Islet of Langerhans (tissue), 1 donor: ENCODE measurements at regions not wholly inside any gene's neighbourhood (a gene's known extent, or its start where the extent isn't known, plus 50 kb on each side); places are given as distances from the start of the nearest gene placed in this dataset.
"Not testable (repeated sequence)": the region's sequence is repeated elsewhere in the genome, so short reads cannot be mapped to it uniquely, and the experiment has no call there.

Experiments
- FAIRE-seq: peaks from one replicate; lab custom pipeline; 2011; peaks lifted over from hg19 to GRCh38; lab: Jason Lieb, UNC

DNA sequence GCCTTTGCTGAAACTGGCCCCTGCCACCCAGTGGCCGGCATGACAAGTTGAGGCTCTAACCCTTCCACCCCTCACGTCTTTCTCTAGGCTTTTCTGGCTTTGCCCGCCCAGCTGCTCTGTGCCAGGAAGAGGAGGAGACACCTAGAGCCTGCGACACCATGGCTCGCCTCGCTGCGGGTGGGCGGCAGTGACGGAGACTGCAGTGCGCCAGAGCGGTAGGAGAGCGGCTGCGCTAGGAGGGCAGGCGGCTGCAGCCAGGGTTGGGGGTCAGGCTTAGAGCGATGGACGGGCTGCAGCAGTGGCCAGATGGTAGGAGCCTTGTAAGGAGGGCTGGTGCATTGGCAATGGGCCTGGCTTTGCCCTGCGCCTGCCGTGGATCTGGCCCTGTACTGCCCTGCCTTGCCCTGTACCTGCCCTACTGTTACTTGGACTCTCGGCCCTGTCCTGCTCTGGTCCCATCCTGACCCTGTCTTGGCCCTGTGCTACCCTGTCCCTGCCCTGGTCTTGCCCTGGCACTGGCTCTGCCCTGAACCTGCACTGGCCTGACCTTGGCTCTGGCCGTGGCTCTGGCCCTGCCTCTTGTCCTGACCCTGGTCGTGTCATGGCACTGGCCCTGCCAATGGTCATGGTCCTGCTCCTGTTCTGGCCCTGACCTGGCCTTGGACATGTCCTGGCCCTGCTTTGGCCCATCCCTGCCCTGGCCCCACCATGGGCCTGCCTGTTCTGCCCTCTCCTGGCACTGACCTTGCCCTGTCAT is 330.7 kb upstream of the PLGLB1 start:
- FAIRE-seq: not testable (repeated sequence)

- not testable (repeated sequence) for FAIRE-seq
These were observed 331.8 kb upstream of the PLGLB1 start for GRCh38 chr2:87353408-87353807.

DNA sequence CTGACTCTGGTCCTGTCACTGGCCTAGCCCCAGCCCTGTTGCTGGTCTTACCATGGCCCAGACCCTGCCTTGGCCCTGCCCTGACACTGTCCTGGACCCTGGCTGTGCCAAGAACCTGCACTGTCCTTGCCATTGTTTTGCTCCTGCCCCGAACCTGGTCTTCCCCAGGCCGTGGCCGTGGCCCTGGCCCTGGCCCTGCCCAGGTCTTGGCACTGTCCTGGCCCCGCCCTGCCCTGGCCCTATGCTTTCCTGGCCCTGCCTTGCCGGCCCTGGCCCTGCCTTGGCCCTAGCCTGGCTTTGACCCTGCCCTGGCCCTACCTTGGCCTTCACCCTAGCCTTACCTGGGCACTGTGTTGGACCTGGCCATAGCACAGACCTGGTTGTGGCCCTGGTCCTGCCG is 332.5 kb upstream of the PLGLB1 start:
- FAIRE-seq: not testable (repeated sequence)

- not testable (repeated sequence) for FAIRE-seq
These were observed 338.6 kb upstream of the PLGLB1 start for GRCh38 chr2:87360250-87360649.

DNA sequence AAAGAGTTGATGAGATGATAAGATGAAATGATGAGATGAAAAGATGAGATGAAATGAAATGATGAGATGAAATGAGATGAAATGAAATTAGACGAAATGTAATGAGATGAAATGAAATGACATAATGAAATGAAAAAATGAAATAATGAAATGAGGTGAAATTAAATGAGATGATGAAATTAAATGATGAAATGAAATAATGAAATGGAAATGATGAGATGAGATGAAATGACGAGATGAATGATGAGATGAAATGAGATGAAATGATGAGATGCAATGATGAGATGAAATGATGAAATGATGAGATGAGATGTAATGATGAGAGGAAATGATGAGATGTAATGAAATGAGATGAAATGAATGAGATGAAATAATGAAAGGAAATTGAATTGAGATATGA is 339.3 kb upstream of the PLGLB1 start:
- FAIRE-seq: not testable (repeated sequence)

- not testable (repeated sequence) for FAIRE-seq
These were observed 340.2 kb upstream of the PLGLB1 start for GRCh38 chr2:87361805-87362204.

DNA sequence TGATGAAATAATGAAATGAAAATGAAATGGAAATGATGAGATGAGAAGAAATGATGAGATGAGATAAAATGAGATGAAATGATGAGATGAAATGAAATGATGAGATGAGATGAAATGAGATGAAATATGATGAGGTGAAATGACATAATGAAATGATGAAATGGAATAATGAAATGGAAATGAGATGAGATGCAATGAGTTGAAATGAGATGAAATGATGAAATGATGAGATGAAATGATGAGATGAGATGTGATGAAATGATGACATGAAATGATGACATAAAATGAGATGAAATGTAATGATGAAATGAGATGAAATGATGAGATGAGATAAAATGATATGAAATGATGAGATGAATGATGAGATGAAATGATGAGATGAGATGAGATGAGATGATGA is 342.7 kb upstream of the PLGLB1 start:
- not testable (repeated sequence) for FAIRE-seq

DNA sequence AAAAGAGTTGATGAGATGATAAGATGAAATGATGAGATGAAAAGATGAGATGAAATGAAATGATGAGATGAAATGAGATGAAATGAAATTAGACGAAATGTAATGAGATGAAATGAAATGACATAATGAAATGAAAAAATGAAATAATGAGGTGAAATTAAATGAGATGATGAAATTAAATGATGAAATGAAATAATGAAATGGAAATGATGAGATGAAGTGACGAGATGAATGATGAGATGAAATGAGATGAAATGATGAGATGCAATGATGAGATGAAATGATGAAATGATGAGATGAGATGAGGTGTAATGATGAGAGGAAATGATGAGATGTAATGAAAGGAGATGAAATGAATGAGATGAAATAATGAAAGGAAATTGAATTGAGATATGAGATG is 343.4 kb upstream of the PLGLB1 start:
- FAIRE-seq: not testable (repeated sequence)

GRCh38 chr2:87386063-87386560 is 361.8 kb upstream of the PLGLB2 start:
- FAIRE-seq: not testable (repeated sequence)

- FAIRE-seq: not testable (repeated sequence)
These were observed 352.1 kb upstream of the PLGLB2 start for GRCh38 chr2:87395784-87396183.

DNA sequence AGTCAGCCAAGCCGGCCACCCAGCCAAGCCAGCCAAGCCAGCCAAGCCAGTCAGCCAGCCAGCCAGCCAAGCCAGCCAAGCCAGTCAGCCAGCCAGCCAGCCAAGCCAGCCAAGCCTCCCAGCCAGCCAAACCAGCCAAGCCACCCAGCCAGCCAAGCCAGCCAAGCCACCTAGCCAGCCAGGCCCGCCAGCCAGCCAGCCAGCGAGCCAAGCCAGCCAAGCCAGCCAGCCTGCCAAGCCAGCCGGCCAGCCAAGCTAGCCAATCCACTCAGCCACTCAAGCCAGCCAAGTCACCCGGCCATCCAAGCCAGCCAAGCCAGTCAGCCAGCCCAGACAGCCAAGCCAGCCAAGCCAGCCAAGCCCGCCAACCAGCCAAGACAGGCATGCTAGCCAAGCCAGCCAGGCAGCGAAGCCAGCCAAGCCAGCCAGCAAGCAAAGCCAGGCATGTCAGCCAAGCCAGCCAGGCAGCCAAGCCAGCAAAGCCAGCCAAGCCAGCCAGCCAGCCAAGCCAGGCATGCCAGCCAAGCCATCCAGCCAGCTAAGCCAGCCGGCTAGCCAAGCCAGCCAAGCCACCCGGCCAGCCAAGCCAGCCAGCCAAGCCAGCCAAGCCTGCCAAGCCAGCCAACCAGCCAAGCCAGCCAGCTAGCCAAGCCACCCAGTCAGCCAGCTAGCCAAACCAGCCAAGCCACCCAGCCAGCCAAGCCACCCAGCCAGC is 351.2 kb upstream of the PLGLB2 start:
- not testable (repeated sequence) for FAIRE-seq

- FAIRE-seq: not testable (repeated sequence)
These were observed 350.4 kb upstream of the PLGLB2 start for GRCh38 chr2:87397276-87398065.

- not testable (repeated sequence) for FAIRE-seq
These were observed 349.2 kb upstream of the PLGLB2 start for GRCh38 chr2:87398567-87399305.

DNA sequence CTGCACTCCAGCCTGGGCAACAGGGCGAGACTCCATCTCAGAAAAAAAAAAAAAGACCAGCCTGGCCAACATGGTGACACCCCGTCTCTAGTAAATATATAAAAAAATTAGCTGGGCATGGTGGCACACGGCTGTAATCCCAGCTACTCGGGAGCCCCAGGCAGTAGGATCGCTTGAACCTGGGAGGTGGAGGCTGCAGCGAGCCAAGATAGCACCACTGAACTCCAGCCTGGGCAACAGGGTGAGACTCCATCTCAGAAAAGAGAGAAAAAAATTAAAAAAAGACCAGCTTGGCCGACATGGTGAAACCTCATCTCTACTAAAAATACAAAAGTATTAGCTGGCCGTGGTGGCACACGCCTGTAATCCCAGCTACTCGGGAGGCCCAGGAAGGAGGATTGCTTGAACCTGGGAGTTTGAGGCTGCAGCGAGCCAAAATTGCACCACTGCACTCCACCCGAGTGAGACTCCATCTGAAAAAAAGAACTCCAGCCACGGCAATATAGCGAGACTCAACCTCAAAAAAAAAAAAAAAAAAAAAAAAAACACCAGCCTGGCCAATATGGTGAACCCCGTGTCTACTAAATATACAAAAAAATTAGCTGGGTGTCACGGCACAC is 346.1 kb upstream of the PLGLB2 start:
- no peak for FAIRE-seq

DNA sequence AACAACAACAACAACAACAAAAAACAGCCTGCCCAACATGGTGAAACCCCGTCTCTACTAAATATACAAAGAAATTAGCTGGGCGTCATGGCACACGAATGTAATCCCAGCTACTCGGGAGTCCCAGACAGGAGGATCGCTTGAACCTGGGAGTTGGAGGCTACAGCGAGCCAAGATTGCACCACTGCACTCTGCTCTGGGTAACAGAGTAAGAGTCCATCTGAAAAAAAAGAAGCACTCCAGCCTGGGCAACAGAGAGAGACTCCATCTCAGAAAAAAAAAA is 344.1 kb upstream of the PLGLB2 start:
- no peak for FAIRE-seq

- not testable (repeated sequence) for FAIRE-seq
These were observed 343.3 kb upstream of the PLGLB2 start for GRCh38 chr2:87404411-87405255.

DNA sequence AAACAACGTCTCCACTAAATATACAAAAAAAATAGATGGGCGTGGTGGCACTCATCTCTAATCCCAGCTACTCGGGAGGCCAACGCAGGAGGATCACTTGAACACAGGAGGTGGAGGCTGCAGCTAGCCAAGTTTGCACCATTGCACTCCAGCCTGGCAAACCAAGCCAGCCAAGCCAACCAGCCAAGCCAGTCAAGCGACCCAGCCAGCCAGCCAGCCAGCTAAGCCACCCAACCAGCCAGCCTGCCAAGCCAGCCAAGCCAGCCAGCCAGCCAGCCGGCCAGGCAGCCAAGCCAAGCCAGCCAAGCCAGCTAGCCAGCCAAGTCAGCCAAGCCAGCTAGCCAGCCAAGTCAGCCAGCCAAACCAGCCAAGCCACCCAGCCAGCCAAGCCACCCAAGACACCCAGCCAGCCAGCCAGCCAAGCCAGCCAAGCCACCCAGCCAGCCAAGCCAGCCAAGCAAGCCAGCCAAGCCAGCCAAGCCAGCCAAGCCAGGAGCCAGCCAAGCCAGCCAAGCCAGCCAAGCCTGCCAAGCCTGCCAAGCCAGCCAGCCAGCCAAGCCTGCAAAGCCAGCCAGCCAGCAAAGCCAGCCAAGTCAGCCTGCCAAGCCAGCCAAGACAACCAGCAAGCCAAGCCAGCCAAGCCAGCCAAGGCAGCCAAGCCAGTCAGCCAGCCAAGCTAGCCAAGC is 342.2 kb upstream of the PLGLB2 start:
- FAIRE-seq: not testable (repeated sequence)

- not testable (repeated sequence) for FAIRE-seq
These were observed 341.3 kb upstream of the PLGLB2 start for GRCh38 chr2:87406406-87407175.

DNA sequence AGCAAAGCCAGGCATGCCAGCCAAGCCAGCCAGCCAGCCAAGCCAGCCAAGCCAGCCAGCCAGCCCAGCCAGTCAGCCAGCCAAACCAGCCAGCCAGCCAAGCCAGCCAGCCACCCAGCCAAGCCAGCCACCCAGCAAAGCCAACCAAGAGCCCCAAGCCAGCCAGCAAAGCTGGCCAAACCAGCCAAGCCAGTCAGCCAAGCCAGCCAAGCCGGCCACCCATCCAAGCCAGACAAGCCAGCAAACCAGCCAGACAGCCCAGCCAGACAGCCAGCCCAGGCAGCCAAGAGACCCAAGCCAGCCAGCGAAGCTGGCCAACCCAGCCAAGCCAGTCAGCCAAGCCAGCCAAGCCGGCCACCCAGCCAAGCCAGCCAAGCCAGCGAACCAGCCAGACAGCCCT is 338.3 kb upstream of the PLGLB2 start:
- not testable (repeated sequence) for FAIRE-seq
